ENCODE measurements at regions not wholly inside any gene's neighbourhood (a gene's known extent, or its start where the extent isn't known, plus 50 kb on each side); places are given as distances from the start of the nearest gene placed in this dataset.

- no peak for DNase-seq
Measured at GRCh38 chr6:145012039-145012662, 723.2 kb downstream of the EPM2A start.

- DNase-seq = no peak
Measured at GRCh38 chr6:145015739-145016558, 719.4 kb downstream of the EPM2A start.

GRCh38 chr6:145017051-145017450 lies 718.3 kb downstream of the EPM2A start:
- DNase-seq = no peak

DNA sequence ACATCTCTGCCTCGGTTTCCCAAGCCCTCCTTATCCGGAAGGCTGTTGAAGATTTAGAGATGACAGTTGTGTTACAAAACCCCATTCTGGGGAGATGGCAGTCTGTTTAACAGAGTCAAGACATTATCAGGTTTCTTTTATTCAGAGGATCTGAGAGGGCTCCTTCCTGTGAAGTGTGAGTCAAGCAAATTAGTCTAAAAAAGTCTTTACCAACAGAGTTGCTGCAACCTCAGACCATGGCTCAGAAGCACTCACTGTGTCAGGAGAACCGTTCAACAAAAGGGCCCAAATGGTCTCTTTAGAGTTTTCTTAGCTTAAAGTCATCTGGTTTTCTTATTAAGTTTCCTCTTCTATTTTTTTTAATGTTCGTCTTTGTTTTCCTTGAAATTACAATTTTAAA lies 717.8 kb downstream of the EPM2A start:
- DNase-seq = no peak

- no peak for DNase-seq
Measured at GRCh38 chr6:145018027-145018426, 717.3 kb downstream of the EPM2A start.

- no peak for DNase-seq
Measured at GRCh38 chr6:145020114-145020513, 715.2 kb downstream of the EPM2A start.

- no peak for DNase-seq
Measured at GRCh38 chr6:145020543-145020942, 714.8 kb downstream of the EPM2A start.

GRCh38 chr6:145022199-145022796 lies 713.0 kb downstream of the EPM2A start:
- no peak for DNase-seq

GRCh38 chr6:145023116-145023726 lies 712.1 kb downstream of the EPM2A start:
- no peak for DNase-seq

DNA sequence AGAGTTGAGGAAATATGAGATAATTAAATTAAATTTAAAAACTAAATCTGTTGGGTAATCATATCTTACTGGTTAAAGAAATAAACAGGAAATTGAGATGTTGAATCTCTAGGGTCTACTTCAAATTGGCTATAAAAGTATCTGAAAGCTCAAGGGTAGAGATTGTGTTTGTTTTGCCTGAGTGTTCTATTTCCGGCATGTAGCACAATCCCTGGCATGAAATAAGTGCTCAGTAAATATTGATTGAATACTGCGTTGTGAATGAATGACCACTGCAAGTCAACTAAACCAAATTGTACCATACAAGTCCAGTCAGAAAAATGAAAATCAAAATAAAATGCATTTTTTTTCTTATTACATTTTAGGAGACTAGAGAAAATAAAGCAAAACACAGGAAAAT lies 709.8 kb downstream of the EPM2A start:
- DNase-seq = no peak

- DNase-seq = no peak
Measured at GRCh38 chr6:145026267-145026679, 709.0 kb downstream of the EPM2A start.

- DNase-seq = no peak
Measured at GRCh38 chr6:145028144-145028818, 707.0 kb downstream of the EPM2A start.

GRCh38 chr6:145031001-145031400 lies 704.3 kb downstream of the EPM2A start:
- no peak for DNase-seq

GRCh38 chr6:145031962-145032361 lies 703.4 kb downstream of the EPM2A start:
- DNase-seq = no peak

- DNase-seq = no peak
Measured at GRCh38 chr6:145032562-145033145, 702.7 kb downstream of the EPM2A start.

DNA sequence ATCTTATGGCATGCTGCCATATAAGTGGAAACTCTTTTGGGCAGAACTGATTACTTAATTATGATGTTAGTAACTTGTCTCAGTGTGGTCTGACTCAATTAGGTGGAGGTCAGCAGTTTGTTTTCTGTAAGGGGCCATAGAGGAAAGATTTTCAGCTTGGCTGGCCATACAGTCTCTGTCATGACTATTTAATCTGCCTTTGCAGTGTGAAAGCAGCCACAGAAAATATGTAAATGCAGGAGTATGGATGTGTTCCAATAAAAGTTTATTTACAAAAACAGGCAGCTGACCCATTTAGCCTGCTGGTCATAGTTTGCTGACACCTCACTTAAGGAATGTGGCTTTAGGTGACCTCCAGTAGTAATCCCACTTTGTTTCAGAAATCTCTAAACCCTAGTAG lies 700.7 kb downstream of the EPM2A start:
- DNase-seq = no peak

- DNase-seq = no peak
Measured at GRCh38 chr6:145036236-145036635, 699.1 kb downstream of the EPM2A start.

DNA sequence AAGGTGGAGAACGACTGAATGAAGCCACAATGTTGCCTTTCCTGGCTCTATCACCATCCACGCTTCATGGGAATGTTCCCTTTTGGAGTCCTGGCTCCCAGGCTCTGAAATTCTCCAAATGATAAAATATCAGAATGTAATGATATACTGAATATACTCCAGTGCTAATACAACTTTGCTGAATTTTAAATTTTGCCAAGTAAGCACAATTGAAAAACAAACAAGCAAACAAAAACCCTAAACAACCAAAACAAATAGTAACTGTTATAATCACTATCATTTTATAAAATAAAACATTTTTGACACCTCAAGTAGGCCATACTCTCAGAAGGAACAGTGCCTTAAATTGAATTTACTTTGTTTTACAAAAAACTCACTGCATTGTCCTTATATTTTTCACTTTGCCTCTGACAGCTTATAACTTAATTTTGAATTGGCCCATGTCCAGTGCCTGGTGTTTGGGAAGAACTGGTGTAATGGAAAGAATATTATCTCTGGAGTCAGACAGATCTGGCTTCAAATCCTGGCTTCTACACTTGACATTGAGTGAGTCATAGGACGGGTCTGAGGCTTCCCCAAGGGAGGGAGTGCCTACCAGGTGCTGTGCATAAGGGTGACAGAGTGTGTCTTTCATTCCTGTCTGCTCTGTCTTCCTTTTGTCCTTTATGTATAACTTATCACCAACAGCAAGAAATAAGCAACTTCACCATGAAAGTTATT lies 698.3 kb downstream of the EPM2A start:
- no peak for DNase-seq

DNA sequence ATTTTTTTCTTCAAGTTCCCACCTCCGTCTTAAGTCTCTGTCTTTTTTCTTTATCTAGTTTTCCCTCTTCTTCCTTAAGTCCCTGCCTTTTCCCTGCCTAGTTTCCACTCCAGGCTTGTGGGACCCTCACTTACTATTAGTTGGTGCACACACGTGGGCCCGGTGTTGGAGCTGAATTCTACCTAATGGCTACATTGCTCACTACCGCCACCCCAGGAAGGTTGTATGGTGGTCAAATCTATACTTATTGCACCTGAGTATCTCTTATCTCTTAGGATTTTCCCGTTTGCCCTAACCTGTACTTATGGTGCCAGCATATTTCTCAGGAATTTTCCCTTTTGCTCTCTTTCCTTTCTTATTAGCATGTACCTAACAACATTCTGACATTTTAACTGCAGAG lies 692.8 kb downstream of the EPM2A start:
- no peak for DNase-seq

GRCh38 chr6:145043926-145044500 lies 691.3 kb downstream of the EPM2A start:
- no peak for DNase-seq

DNA sequence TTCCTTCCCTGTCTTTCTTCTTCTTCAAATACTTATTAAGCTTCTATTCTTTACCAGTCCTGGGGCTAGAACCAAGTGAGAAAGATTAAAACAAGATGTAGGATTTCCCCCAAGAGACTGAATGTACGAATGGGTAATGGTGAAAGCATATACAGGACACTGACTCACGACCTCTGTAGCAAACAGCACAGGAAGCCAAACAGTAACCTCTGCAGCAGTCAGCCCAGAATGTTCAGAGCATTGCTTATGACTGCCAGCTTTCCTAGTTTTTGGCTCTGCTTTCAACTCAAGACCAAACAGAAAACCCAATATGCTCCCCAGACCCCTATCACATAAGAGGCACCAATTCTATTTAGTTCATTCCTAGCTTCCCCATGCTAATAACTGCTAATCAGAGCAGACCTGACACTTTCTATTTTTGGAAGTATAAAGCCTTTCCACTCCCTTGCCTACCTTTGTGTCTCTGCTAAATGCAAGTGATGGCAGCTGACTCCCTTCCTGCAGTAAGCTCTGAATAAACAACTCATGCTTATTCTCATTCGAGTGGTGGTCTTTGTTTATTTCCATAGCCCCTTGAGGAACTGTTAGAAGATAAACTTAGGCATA lies 690.6 kb downstream of the EPM2A start:
- no peak for DNase-seq
